HL-60 (cell line): ENCODE measurements at regions not wholly inside any gene's neighbourhood (a gene's known extent, or its start where the extent isn't known, plus 50 kb on each side); places are given as distances from the start of the nearest gene placed in this dataset.

ENCODE experiments used
- DNase-seq, 2 experiments: peaks; one replicate each; pipeline ENCODE4 v3.0.0-alpha.2; 2010 to 2020; ENCODE audit warnings: low read depth in 1 of 2, low spot score in 1 of 2
- H3K27ac ChIP-seq: fragments of 250-450 bp; sonication (Bioruptor Pico); replicated peaks from 2 replicates; pipeline ENCODE4 v1.5.1; 2020; ENCODE audit warnings: mild to moderate bottlenecking, moderate library complexity
- H3K27me3 ChIP-seq: fragments of 250-450 bp; sonication (Bioruptor Pico); 2 replicates; pipeline ENCODE4 v1.5.1; 2021; ENCODE audit warnings: mild to moderate bottlenecking, moderate library complexity; ENCODE audit not compliant: insufficient read depth, poor library complexity, severe bottlenecking
- H3K4me3 ChIP-seq: replicated peaks from 2 replicates; pipeline ENCODE4 v1.5.1; 2011; ENCODE audit warnings: mild to moderate bottlenecking, control low read depth, low read length; ENCODE audit not compliant: insufficient read depth
- GABPA ChIP-seq: IDR thresholded peaks from 2 replicates; pipeline ENCODE4 v1.6.1; 2012; ENCODE audit warnings: low read depth
- POLR2AphosphoS5 ChIP-seq: IDR thresholded peaks from 2 replicates; pipeline ENCODE4 v1.6.1; 2012; ENCODE audit warnings: low read depth
- REST ChIP-seq: IDR thresholded peaks from 2 replicates; pipeline ENCODE4 v1.6.1; 2012; ENCODE audit warnings: low read depth; ENCODE audit not compliant: insufficient replicate concordance
- SPI1 ChIP-seq: IDR thresholded peaks from 2 replicates; pipeline ENCODE4 v1.6.1; 2012; ENCODE audit warnings: low read depth, mild to moderate bottlenecking, borderline replicate concordance
- TF ChIP-seq, protein P1 (sequence below): IDR thresholded peaks from one replicate; pipeline ENCODE4 v1.5.1; 2011; ENCODE audit warnings: low read length, control low read depth, inconsistent platforms; ENCODE audit not compliant: insufficient read depth

DNA sequence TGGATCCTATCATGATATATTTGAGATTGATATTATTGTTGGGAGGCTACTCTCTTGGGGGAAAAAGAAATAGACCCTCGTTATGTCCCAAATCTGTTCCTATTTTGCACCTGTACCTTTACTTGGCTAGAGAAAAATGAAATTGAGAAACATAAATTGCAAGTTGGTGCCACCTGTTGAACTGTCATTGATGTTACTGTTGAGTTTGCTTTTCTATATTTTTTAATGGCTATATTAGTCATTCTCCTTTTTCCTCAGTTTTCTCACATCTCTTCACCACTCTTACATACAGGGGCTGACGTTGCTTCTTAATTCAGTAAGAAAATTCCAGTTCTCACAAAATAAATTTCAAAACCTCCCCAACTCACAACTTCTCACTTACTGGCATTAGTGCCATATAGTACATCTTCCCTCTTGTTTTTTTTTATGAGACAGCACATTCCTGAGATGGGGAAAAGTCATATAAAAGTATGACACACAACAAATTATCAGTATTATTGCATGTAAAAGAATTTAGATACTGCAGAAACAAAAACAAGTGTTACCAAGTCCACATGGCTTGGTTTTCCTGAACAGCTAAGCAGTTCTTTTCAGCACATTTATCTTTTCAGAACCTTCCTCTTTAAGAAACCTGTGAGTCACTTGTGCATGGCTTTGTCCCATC, 348.3 kb upstream of the DSEL start:
- H3K4me3 ChIP-seq: no peak overlapping the region
- no peaks in the 10 kb centered on the region for H3K27me3 ChIP-seq
- DNase-seq: no peak
- TF ChIP-seq, protein P1, sequence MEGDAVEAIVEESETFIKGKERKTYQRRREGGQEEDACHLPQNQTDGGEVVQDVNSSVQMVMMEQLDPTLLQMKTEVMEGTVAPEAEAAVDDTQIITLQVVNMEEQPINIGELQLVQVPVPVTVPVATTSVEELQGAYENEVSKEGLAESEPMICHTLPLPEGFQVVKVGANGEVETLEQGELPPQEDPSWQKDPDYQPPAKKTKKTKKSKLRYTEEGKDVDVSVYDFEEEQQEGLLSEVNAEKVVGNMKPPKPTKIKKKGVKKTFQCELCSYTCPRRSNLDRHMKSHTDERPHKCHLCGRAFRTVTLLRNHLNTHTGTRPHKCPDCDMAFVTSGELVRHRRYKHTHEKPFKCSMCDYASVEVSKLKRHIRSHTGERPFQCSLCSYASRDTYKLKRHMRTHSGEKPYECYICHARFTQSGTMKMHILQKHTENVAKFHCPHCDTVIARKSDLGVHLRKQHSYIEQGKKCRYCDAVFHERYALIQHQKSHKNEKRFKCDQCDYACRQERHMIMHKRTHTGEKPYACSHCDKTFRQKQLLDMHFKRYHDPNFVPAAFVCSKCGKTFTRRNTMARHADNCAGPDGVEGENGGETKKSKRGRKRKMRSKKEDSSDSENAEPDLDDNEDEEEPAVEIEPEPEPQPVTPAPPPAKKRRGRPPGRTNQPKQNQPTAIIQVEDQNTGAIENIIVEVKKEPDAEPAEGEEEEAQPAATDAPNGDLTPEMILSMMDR: no peak
- TF ChIP-seq REST (no peak), POLR2AphosphoS5 (no peak), GABPA (no peak), SPI1 (no peak)
- no peak overlapping the region for H3K27ac ChIP-seq

DNA sequence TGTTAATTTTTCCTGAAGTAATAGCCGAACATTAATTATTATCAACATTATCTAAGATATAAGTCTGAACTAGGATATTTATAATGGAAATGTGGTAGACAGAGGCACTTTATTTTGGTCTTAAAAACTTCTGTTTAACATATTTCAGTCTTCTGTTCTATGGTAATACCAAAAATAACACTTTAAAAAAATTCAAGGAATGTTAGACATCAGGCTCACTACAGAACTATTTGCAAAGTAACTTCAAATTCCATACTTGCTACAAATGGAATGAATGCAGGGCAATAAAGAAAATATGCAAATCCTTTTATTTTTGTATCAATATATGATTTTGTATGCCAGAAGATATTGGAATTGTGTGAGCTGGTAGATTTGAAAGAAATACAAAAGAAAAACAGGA, 345.5 kb upstream of the DSEL start:
- TF ChIP-seq SPI1: no peak
- no peak for DNase-seq
- H3K27ac ChIP-seq: no peak overlapping the region

DNA sequence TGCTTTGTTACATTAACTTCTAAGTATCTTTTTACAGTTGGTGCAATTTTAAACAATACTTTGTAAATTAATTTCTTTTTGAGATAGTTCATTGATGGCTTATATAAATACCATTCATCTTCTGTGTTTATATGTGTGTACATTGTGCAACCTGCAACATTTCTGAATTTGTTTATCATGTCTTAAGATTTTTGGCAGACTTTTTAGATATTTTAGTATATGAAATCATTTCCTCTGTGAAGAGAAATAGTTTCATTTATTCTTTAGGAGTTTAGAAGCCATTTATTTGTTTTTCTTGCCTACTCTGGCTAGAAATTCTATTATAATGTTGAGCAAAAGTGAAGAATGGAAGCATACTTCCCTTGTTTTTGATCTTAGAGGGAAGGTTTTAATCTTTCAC, 337.8 kb upstream of the DSEL start:
- DNase-seq: no peak
- Histone ChIP-seq H3K27me3 (no peaks in the 10 kb centered on the region), H3K4me3 (no peak overlapping the region), H3K27ac (no peak overlapping the region)
- no peak for TF ChIP-seq GABPA

More for the DNA sequence above, 345.5 kb upstream of the DSEL start:
- H3K4me3 ChIP-seq: no peak overlapping the region
- H3K27me3 ChIP-seq: no peaks in the 10 kb centered on the region

DNA sequence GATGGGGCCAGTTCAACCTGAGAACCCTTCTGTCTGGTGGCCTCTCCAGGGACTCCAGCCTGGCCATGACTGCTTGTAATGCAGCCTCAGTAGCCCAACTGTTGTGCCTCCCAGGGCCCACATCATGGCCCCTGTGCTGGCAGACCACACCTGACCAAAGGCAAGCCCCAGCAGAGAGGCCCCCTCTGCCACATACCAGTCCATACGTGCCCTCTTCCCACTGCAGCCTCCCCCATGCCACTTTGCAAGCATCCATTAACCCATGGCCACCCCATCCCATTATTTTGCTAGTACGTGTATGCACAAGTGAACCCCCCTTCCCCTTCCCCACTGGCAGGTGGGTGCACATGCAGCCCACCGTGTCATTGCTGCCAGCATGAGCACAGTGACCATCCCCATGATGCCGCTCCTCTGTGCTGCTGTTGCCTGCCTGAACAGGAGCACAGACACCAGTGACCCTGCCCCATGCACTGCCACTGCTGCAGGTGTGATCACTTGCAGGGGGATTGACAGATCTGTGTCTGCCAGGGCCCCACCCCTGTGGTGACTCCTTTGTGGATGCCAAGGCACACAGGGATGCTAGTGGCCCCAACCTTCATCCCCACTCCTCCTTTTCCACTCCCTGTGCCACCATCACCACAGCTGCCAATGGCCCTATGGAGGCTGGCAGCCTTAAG, 330.0 kb upstream of the DSEL start:
- TF ChIP-seq, protein P1: no peak
- TF ChIP-seq REST (no peak), GABPA (no peak), POLR2AphosphoS5 (no peak)
- DNase-seq: no peak
- Histone ChIP-seq H3K27me3 (no peaks in the 10 kb centered on the region), H3K4me3 (no peak overlapping the region), H3K27ac (no peak overlapping the region)

DNA sequence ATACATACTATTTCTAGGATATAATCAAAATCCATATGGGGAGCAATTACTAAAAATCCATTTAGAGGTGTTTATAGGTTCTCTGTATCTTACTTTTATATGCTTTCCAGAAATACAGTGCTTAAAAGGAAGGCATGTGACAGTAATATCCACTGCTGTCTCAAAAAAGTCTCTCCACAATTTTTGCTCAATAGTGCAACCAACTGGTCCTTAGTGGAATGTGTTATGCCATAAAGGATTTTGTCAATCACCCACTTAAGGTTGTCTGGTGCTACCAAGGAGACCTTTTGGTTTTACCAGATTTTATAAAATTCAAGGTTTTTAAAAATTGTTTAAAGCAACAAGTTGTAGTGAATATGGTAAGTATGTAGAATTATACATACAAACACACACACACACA, 328.5 kb upstream of the DSEL start:
- Histone ChIP-seq H3K4me3 (no peak overlapping the region), H3K27me3 (no peaks in the 10 kb centered on the region), H3K27ac (no peak overlapping the region)
- DNase-seq: no peak
- TF ChIP-seq REST: no peak
- no peak for TF ChIP-seq SPI1
- TF ChIP-seq POLR2AphosphoS5: no peak
- no peak for TF ChIP-seq GABPA
- TF ChIP-seq, protein P1: no peak
